Aorta (tissue), 5 donors: ENCODE measurements at regions not wholly inside any gene's neighbourhood (a gene's known extent, or its start where the extent isn't known, plus 50 kb on each side); places are given as distances from the start of the nearest gene placed in this dataset.
"Not testable (repeated sequence)": the region's sequence is repeated elsewhere in the genome, so short reads cannot be mapped to it uniquely, and the experiment has no call there.

Source experiments
- ATAC-seq: fragments of 200-7000 bp; cut with Tn5 transposase; one replicate; pipeline ENCODE4 v1.9.1; 2022; ENCODE audit warnings: moderate library complexity; ENCODE audit not compliant: low FRiP score
- DNase-seq, 2 donors: peaks; one replicate each; pipeline ENCODE4 v3.0.0-alpha.2; 2020
- H3K27ac ChIP-seq, 2 donors: one replicate each; pipeline ENCODE4 v1.5.1; 2013; ENCODE audit warnings: low read length in 2 of 2, mild to moderate bottlenecking in 2 of 2, moderate library complexity in 2 of 2, control low read depth in 1 of 2, inconsistent platforms in 1 of 2, low read depth in 1 of 2
- H3K27me3 ChIP-seq, 2 donors: one replicate each; pipeline ENCODE4 v1.6.1; 2013; ENCODE audit warnings: control low read depth in 1 of 2, low read length in 1 of 2, mild to moderate bottlenecking in 1 of 2, moderate library complexity in 1 of 2; ENCODE audit not compliant: insufficient read depth in 2 of 2, control insufficient read depth in 1 of 2
- H3K36me3 ChIP-seq, 2 donors: one replicate each; pipeline ENCODE4 v1.6.1; 2013; ENCODE audit warnings: control low read depth in 1 of 2, low read length in 1 of 2, mild to moderate bottlenecking in 1 of 2; ENCODE audit not compliant: insufficient read depth in 2 of 2, control insufficient read depth in 1 of 2
- H3K4me1 ChIP-seq, 2 donors: one replicate each; pipeline ENCODE4 v1.6.1; 2013; ENCODE audit warnings: low read length in 2 of 2, control low read depth in 1 of 2, mild to moderate bottlenecking in 1 of 2, moderate library complexity in 1 of 2; ENCODE audit not compliant: insufficient read depth in 2 of 2, control insufficient read depth in 1 of 2
- H3K4me3 ChIP-seq, 2 donors: one replicate each; pipeline ENCODE4 v1.5.1; 2013; ENCODE audit warnings: low read length in 2 of 2, control low read depth in 1 of 2, mild to moderate bottlenecking in 1 of 2
- H3K9me3 ChIP-seq: one replicate; pipeline ENCODE4 v1.6.1; 2013; ENCODE audit warnings: mild to moderate bottlenecking, low read length; ENCODE audit not compliant: control insufficient read depth
- WGBS, 2 donors: extraction: QIAGEN DNeasy Blood & Tissue Kit; methylation state at CpG; one replicate each; pipeline ENCODE4 v1.1.7; 2013; 5-methylcytosine and 5-hydroxymethylcytosine counted together
- intact Hi-C, 2 donors: fragments of 100-400 bp; cut with DNase I; formaldehyde crosslinking; loops; one replicate each; pipeline versions ENCODE4 v1.14.2 to v1.15.0; 2022
- donor health status: healthy with polysubstance abuse.
- donor health status: Bipolar disorder and iron deficiency.
- donor health status: DM: no; HTN: no; CAD: no.
- donor health status: DM: no; HTN: no; CAD: no.
- donor health status: DM: yes; HTN: yes; CAD: no.

GRCh38 chr1:199948587-199949280 is 78.8 kb upstream of the NR5A2 start:
- 73 to 81% methylated on average over 5 of the region's 5 CpGs for WGBS, 2 donors
- no peak for ATAC-seq

DNA sequence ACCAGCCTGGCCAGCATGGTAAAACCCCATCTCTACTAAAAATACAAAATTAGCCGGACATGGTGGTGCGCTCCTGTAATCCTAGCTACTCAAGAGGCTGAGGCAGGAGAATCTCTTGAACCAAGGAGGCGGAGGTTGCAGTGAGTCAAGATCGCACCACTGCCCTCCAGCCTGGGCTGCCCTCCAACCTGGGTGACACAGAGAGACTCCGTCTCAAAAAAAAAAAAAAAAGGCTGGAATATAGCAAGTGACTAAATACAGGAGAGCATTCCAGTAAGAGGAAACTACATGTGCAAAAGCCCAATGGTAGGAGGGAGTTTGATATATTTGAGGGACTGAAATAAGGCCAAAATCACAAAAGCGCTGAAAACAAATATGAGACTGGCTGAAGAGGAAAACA is 76.5 kb upstream of the NR5A2 start:
- ATAC-seq, H3K9me3 ChIP-seq, H3K4me3 ChIP-seq, DNase-seq, H3K36me3 ChIP-seq, H3K27me3 ChIP-seq, H3K4me1 ChIP-seq, H3K27ac ChIP-seq, intact Hi-C loops: not testable (repeated sequence)
- WGBS, 2 donors = 59 to 79% methylated on average over 6 of the region's 6 CpGs

More at GRCh38 chr1:199948587-199949280, 78.8 kb upstream of the NR5A2 start:
- H3K27me3 ChIP-seq = no peaks in the 10 kb centered on the region
- H3K4me3 ChIP-seq = no peak overlapping the region
- intact Hi-C loops = no loop called here
- H3K9me3 ChIP-seq = no peaks in the 10 kb centered on the region
- H3K27ac ChIP-seq = no peak overlapping the region
- H3K36me3 ChIP-seq = no peaks in the 10 kb centered on the region
- DNase-seq = no peak
- H3K4me1 ChIP-seq = no peaks in the 10 kb centered on the region

GRCh38 chr1:199953651-199954050 is 73.9 kb upstream of the NR5A2 start:
- Histone ChIP-seq H3K4me1 (no peaks in the 10 kb centered on the region), H3K9me3 (no peaks in the 10 kb centered on the region), H3K4me3 (no peak overlapping the region), H3K27ac (no peak overlapping the region), H3K27me3 (no peaks in the 10 kb centered on the region), H3K36me3 (no peaks in the 10 kb centered on the region)
- DNase-seq = no peak
- ATAC-seq = no peak
- intact Hi-C loops = no loop called here
- WGBS, 2 donors = 64 to 72% methylated on average over 4 of the region's 4 CpGs

GRCh38 chr1:199954699-199955098 is 72.8 kb upstream of the NR5A2 start:
- WGBS, 2 donors = 35 to 48% methylated on average over 3 of the region's 3 CpGs
- no peak for ATAC-seq
- H3K4me3 ChIP-seq = no peak overlapping the region
- H3K36me3 ChIP-seq = no peaks in the 10 kb centered on the region
- H3K4me1 ChIP-seq = no peaks in the 10 kb centered on the region
- no peak for DNase-seq
- intact Hi-C loops = no loop called here
- H3K27ac ChIP-seq = no peak overlapping the region
- no peaks in the 10 kb centered on the region for H3K27me3 ChIP-seq
- no peaks in the 10 kb centered on the region for H3K9me3 ChIP-seq

- Histone ChIP-seq H3K27me3 (no peaks in the 10 kb centered on the region), H3K4me1 (no peaks in the 10 kb centered on the region), H3K27ac (no peak overlapping the region), H3K36me3 (no peaks in the 10 kb centered on the region), H3K9me3 (no peaks in the 10 kb centered on the region), H3K4me3 (no peak overlapping the region)
- DNase-seq (no peak), ATAC-seq (no peak)
- intact Hi-C loops = no loop called here
- WGBS, 2 donors = 22 to 24% methylated on average over 4 of the region's 4 CpGs
Observed at GRCh38 chr1:199955235-199955634, 72.3 kb upstream of the NR5A2 start.

GRCh38 chr1:199956005-199956404 is 71.5 kb upstream of the NR5A2 start:
- no peak overlapping the region for H3K4me3 ChIP-seq
- H3K9me3 ChIP-seq = no peaks in the 10 kb centered on the region
- ATAC-seq (no peak), DNase-seq (no peak)
- H3K36me3 ChIP-seq = no peaks in the 10 kb centered on the region
- WGBS, 2 donors = 23 to 47% methylated on average over 4 of the region's 4 CpGs
- H3K4me1 ChIP-seq = no peaks in the 10 kb centered on the region
- H3K27ac ChIP-seq = no peak overlapping the region
- intact Hi-C loops = no loop called here
- no peaks in the 10 kb centered on the region for H3K27me3 ChIP-seq

GRCh38 chr1:199959033-199959774 is 68.3 kb upstream of the NR5A2 start:
- Histone ChIP-seq H3K9me3 (no peaks in the 10 kb centered on the region), H3K4me3 (no peak overlapping the region), H3K4me1 (no peaks in the 10 kb centered on the region), H3K36me3 (no peaks in the 10 kb centered on the region), H3K27me3 (no peaks in the 10 kb centered on the region), H3K27ac (no peak overlapping the region)
- DNase-seq (no peak), ATAC-seq (no peak)
- 93% methylated on average over 26 to 29 of the region's 29 CpGs for WGBS, 2 donors
- intact Hi-C loops = no loop called here

DNA sequence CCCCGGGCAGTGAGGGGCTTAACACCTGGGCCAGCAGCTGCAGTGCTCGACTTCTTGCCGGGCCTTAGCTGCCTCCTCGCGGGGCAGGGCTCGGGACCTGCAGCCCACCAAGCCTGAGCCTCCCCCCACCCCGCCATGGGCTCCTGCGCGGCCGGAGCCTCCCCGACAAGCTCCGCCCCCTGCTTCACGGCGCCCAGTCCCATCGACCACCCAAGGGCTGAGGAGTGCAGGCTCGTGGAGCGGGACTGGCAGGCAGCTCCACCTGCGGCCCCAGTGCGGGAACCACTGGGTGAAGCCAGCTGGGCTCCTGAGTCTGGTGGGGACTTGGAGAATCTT is 67.8 kb upstream of the NR5A2 start:
- H3K4me1 ChIP-seq = no peaks in the 10 kb centered on the region
- WGBS, 2 donors = 91 to 95% methylated on average over 14 to 19 of the region's 19 CpGs
- no peaks in the 10 kb centered on the region for H3K9me3 ChIP-seq
- H3K27ac ChIP-seq = no peak overlapping the region
- H3K36me3 ChIP-seq = no peaks in the 10 kb centered on the region
- ATAC-seq (no peak), DNase-seq (no peak)
- no peaks in the 10 kb centered on the region for H3K27me3 ChIP-seq
- intact Hi-C loops = no loop called here
- H3K4me3 ChIP-seq = no peak overlapping the region

- Histone ChIP-seq H3K27me3 (no peaks in the 10 kb centered on the region), H3K4me3 (no peak overlapping the region), H3K9me3 (no peaks in the 10 kb centered on the region), H3K36me3 (no peaks in the 10 kb centered on the region), H3K4me1 (no peaks in the 10 kb centered on the region), H3K27ac (no peak overlapping the region)
- DNase-seq (no peak), ATAC-seq (no peak)
- intact Hi-C loops = no loop called here
- 63 to 75% methylated on average over 1 of the region's 1 CpG for WGBS, 2 donors
Observed at GRCh38 chr1:199970125-199970524, 57.4 kb upstream of the NR5A2 start.
